ENCODE measurements at regions not wholly inside any gene's neighbourhood (a gene's known extent, or its start where the extent isn't known, plus 50 kb on each side); places are given as distances from the start of the nearest gene placed in this dataset.

GRCh38 chr13:77836423-77836822 is 82.2 kb downstream of the EDNRB start:
- H3K27ac ChIP-seq (ENCODE audit: low read depth, low read length) = no peak overlapping the region
- no peak overlapping the region for H3K4me2 ChIP-seq (ENCODE audit: low read length)
- no peaks in the 10 kb centered on the region for H3K27me3 ChIP-seq (ENCODE audit: insufficient read depth, low read length)
- H3K9me3 ChIP-seq (ENCODE audit: control insufficient read depth in 1 of 2, insufficient read depth in 1 of 2, low read depth in 1 of 2, low read length in 2 of 2) = no peaks in the 10 kb centered on the region
- no peaks in the 10 kb centered on the region for H3K9me2 ChIP-seq (ENCODE audit: insufficient read depth)
- no peak overlapping the region for H2AFZ ChIP-seq (ENCODE audit: low read depth, low read length, poor library complexity, severe bottlenecking)
- ChIA-PET CTCF (no interaction called here), RAD21 (ENCODE audit: low non-redundant PET in 1 of 2, low total read pairs in 2 of 2, uncharacterized antibody in 2 of 2, unreplicated experiment in 2 of 2) (no interaction called here), POLR2A (no interaction called here)
- no peaks in the 10 kb centered on the region for H3K36me3 ChIP-seq (ENCODE audit: control insufficient read depth in 1 of 2, insufficient read depth in 2 of 2, low read length in 2 of 2)
- ATAC-seq = no peak
- no peaks in the 10 kb centered on the region for H4K20me1 ChIP-seq (ENCODE audit: insufficient read depth)
- H3K4me3 ChIP-seq (replicated peaks in 1 of 2; ENCODE audit: low read depth in 1 of 2, low read length in 2 of 2) = no peak overlapping the region
- TF ChIP-seq FOSL1 (IDR thresholded peaks at IDR 0.05; ENCODE audit: low read depth) (no peak), EZH2 (IDR thresholded peaks at IDR 0.05) (no peak), TCF7L2 (IDR thresholded peaks at IDR 0.05; ENCODE audit: borderline replicate concordance, extremely low read depth, insufficient read depth, insufficient read length) (no peak), SP1 (IDR thresholded peaks at IDR 0.05; ENCODE audit: low read depth) (no peak), ZFX (IDR thresholded peaks at IDR 0.05) (no peak), ATF3 (IDR thresholded peaks at IDR 0.05) (no peak), EZH2phosphoT487 (IDR thresholded peaks at IDR 0.05; ENCODE audit: borderline replicate concordance) (no peak), ZNF274 (IDR thresholded peaks at IDR 0.05; ENCODE audit: low read depth, low read length) (no peak), CBX3 (IDR thresholded peaks at IDR 0.05; ENCODE audit: low read depth) (no peak), REST (IDR thresholded peaks at IDR 0.05; ENCODE audit: low read depth) (no peak), EGR1 (IDR thresholded peaks at IDR 0.05; ENCODE audit: low read depth) (no peak), SIN3A (IDR thresholded peaks at IDR 0.05; ENCODE audit: low read depth) (no peak), POLR2A (IDR thresholded peaks at IDR 0.05; ENCODE audit: borderline replicate concordance, extremely low read depth, insufficient read depth, insufficient read length) (no peak), SRF (IDR thresholded peaks at IDR 0.05; ENCODE audit: low read depth) (no peak)
- H3K4me1 ChIP-seq (ENCODE audit: control insufficient read depth in 1 of 2, insufficient read depth in 2 of 2, low read length in 2 of 2) = no peaks in the 10 kb centered on the region
- intact Hi-C loops (cut with micrococcal nuclease) = no loop called here
- H3K79me2 ChIP-seq (ENCODE audit: insufficient read depth, low read length) = no peaks in the 10 kb centered on the region
- no peak for DNase-seq (ENCODE audit: low read depth, low spot score)
- BruUV-seq (replicated peaks) = no TSS peak
- H3K9ac ChIP-seq (ENCODE audit: low read length) = no peak overlapping the region
